K562 (cell line): ENCODE measurements at regions not wholly inside any gene's neighbourhood (a gene's known extent, or its start where the extent isn't known, plus 50 kb on each side); places are given as distances from the start of the nearest gene placed in this dataset.

Experiments used
- ATAC-seq: fragments of 200-7000 bp; cut with Tn5 transposase; 3 replicates; pipeline ENCODE4 v1.9.1; 2020; ENCODE audit warnings: moderate library complexity
- BruUV-seq: library from RNA; stranded (reverse); fragments of 400-500 nt; replicated peaks from 2 replicates; lab custom pipeline; 2021; lab: Mats Ljungman, UMichigan
- CTCF ChIA-PET: fragments of 300-600 bp; formaldehyde crosslinking; extraction: SDS; loops from one replicate; lab custom pipeline; 2021; ENCODE audit warnings: low intra/inter-chr PET ratio; lab: Yijun Ruan, JAX
- POLR2A ChIA-PET: fragments of 300-600, 350-650 bp; sonication (Branson Sonifier 250); formaldehyde crosslinking; extraction: SDS; loops from one replicate; lab custom pipeline; 2021; ENCODE audit warnings: antibody characterized with exemption, inconsistent platforms; lab: Yijun Ruan, JAX
- DNase-seq, 4 experiments: peaks; one replicate each; pipeline versions ENCODE4 v3.0.0 to v3.0.0-alpha.2; 2011 to 2018; ENCODE audit warnings: low spot score in 3 of 4, mixed read lengths in 3 of 4; ENCODE audit errors: extremely low read depth in 1 of 4
- FAIRE-seq: peaks from 2 replicates; lab custom pipeline; 2011; peaks lifted over from hg19 to GRCh38; lab: Jason Lieb, UNC
- H2AFZ ChIP-seq: 2 replicates; pipeline ENCODE4 v1.6.0; 2011; ENCODE audit warnings: low read depth, low read length, control low read depth, inconsistent platforms
- H3K27ac ChIP-seq: fragments of 200-600 bp; 3 replicates; pipeline ENCODE4 v1.8.0; 2011; ENCODE audit warnings: low read depth, mild to moderate bottlenecking, control low read depth, inconsistent platforms, low read length, moderate library complexity, mixed read lengths; ENCODE audit errors: extremely low read depth
- H3K27me3 ChIP-seq, 2 experiments: fragments of 300-600 bp in 1 of 2; 2 replicates in 1 of 2; 3 replicates in 1 of 2; pipeline versions ENCODE4 v1.6.0 to v1.8.0; 2011; ENCODE audit warnings: inconsistent platforms in 2 of 2, low read length in 2 of 2, mild to moderate bottlenecking in 1 of 2, mixed read lengths in 1 of 2, moderate library complexity in 1 of 2; ENCODE audit not compliant: control insufficient read depth in 2 of 2, insufficient read depth in 2 of 2
- H3K36me3 ChIP-seq: fragments of 300-600 bp; 3 replicates; pipeline ENCODE4 v1.8.0; 2011; ENCODE audit warnings: mild to moderate bottlenecking, low read length, inconsistent platforms; ENCODE audit not compliant: control insufficient read depth, insufficient read depth
- H3K4me1 ChIP-seq, 2 experiments: fragments of 200-600 bp in 1 of 2; replicated peaks in 1 of 2; 2 replicates in 1 of 2; 3 replicates in 1 of 2; pipeline versions ENCODE4 v1.5.1 to v1.8.0; 2011; ENCODE audit warnings: inconsistent platforms in 2 of 2, low read length in 2 of 2, mild to moderate bottlenecking in 1 of 2, mixed read lengths in 1 of 2, moderate library complexity in 1 of 2; ENCODE audit not compliant: control insufficient read depth in 2 of 2, insufficient read depth in 2 of 2
- H3K4me2 ChIP-seq: 2 replicates; pipeline ENCODE4 v1.6.1; 2011; ENCODE audit warnings: low read length, control low read depth, inconsistent platforms, mixed read lengths; ENCODE audit not compliant: insufficient read depth
- H3K4me3 ChIP-seq: fragments of 200-600 bp; sonication (generic), shearing (Covaris generic); 2 replicates; pipeline ENCODE4 v1.5.1; 2016; ENCODE audit warnings: control low read depth, inconsistent platforms
- H3K79me2 ChIP-seq: fragments of 200-600 bp; 3 replicates; pipeline ENCODE4 v1.8.0; 2011; ENCODE audit warnings: low read length, inconsistent platforms; ENCODE audit not compliant: control insufficient read depth, insufficient read depth
- H3K9ac ChIP-seq, 2 experiments: 2 replicates each; pipeline versions ENCODE4 v1.6.0 to v1.6.1; 2011; ENCODE audit warnings: low read depth in 2 of 2, low read length in 2 of 2, control low read depth in 1 of 2, inconsistent platforms in 1 of 2, mild to moderate bottlenecking in 1 of 2, mixed read lengths in 1 of 2; ENCODE audit not compliant: insufficient read depth in 1 of 2
- H3K9me1 ChIP-seq: one replicate; pipeline ENCODE4 v1.6.0; 2011; ENCODE audit warnings: inconsistent platforms, mild to moderate bottlenecking, low read length, moderate library complexity; ENCODE audit not compliant: control insufficient read depth, insufficient read depth
- H3K9me3 ChIP-seq: replicated peaks from 2 replicates; pipeline ENCODE4 v1.5.1; 2011; ENCODE audit warnings: low read depth, low read length, inconsistent platforms; ENCODE audit not compliant: control insufficient read depth, insufficient read depth
- H4K20me1 ChIP-seq: replicated peaks from 2 replicates; pipeline ENCODE4 v1.6.1; 2011; ENCODE audit warnings: low read length, inconsistent platforms, mixed read lengths; ENCODE audit not compliant: control insufficient read depth, insufficient read depth
- ASH1L ChIP-seq: fragments of 450-650 bp; IDR thresholded peaks from 2 replicates; pipeline ENCODE4 v1.6.1; 2018; ENCODE audit warnings: borderline replicate concordance, mild to moderate bottlenecking, low read depth; ENCODE audit not compliant: partially characterized antibody
- BCOR ChIP-seq: fragments of 450-650 bp; IDR thresholded peaks from 2 replicates; pipeline ENCODE4 v1.6.1; 2016
- CBFA2T2 ChIP-seq: fragments of 450-650 bp; conservative IDR thresholded peaks from 2 replicates; pipeline ENCODE4 v1.6.1; 2017; ENCODE audit warnings: mild to moderate bottlenecking
- ETV1 ChIP-seq: fragments of 450-650 bp; conservative IDR thresholded peaks from 2 replicates; pipeline ENCODE4 v1.6.1; 2016; ENCODE audit warnings: missing genetic modification characterization, control low read depth, low read depth, missing compliant biosample characterization
- MYC ChIP-seq, 2 experiments: fragments of 250-450 bp in 1 of 2; sonication (Bioruptor Pico) in 1 of 2; IDR thresholded peaks; 2 replicates each; pipeline versions ENCODE4 v1.5.1 to v1.6.1; 2012 to 2021; ENCODE audit warnings: low read depth in 2 of 2, borderline replicate concordance in 1 of 2, improper control_type of control experiment in 1 of 2, low read length in 1 of 2, mild to moderate bottlenecking in 1 of 2, moderate library complexity in 1 of 2
- NRF1 ChIP-seq, 2 experiments: fragments of 450-650 bp; IDR thresholded peaks in 1 of 2; conservative IDR thresholded peaks in 1 of 2; 2 replicates each; pipeline ENCODE4 v1.6.1; 2014; ENCODE audit warnings: mild to moderate bottlenecking in 2 of 2
- RAD51 ChIP-seq: fragments of 450-650 bp; IDR thresholded peaks from 2 replicates; pipeline ENCODE4 v1.7.1; 2016; ENCODE audit warnings: low read depth, mild to moderate bottlenecking, borderline replicate concordance
- TEAD4 ChIP-seq, 2 experiments: sonication (generic) in 1 of 2; formaldehyde crosslinking in 1 of 2; IDR thresholded peaks; 2 replicates each; pipeline versions ENCODE4 v1.6.1 to v1.8.0; 2012 to 2022; ENCODE audit warnings: borderline replicate concordance in 1 of 2, inconsistent platforms in 1 of 2, low read length in 1 of 2, mild to moderate bottlenecking in 1 of 2, missing genetic modification reagents in 1 of 2
- U2AF2 ChIP-seq: fragments of 200-400 bp; formaldehyde crosslinking; optimal IDR thresholded peaks from 2 replicates; pipeline ENCODE3; 2017; ENCODE audit warnings: low read depth, mild to moderate bottlenecking, low read length
- ZNF143 ChIP-seq: sonication (generic); formaldehyde crosslinking; IDR thresholded peaks from 2 replicates; pipeline ENCODE4 v1.9.0; 2022; ENCODE audit warnings: mild to moderate bottlenecking, missing genetic modification reagents
- ZNF444 ChIP-seq: fragments of 250-450 bp; sonication (Bioruptor Pico); IDR thresholded peaks from 2 replicates; pipeline ENCODE4 v1.4.0; 2020; ENCODE audit warnings: mild to moderate bottlenecking, moderate library complexity
- WGBS: fragments of 100-300 bp; shearing (Covaris generic); methylation state at CpG from one replicate; pipeline ENCODE4 v1.1.6; 2016; ENCODE audit warnings: low coverage, mixed read lengths; ENCODE audit not compliant: insufficient coverage; ENCODE audit errors: missing lambda C conversion rate; 5-methylcytosine and 5-hydroxymethylcytosine counted together
- in situ Hi-C: fragments of 300-500 bp; cut with MboI; formaldehyde crosslinking; loops from 4 replicates; pipeline ENCODE4 v1.15.0; 2018; ENCODE audit warnings: inconsistent platforms, mixed read lengths
- intact Hi-C: fragments of 100-400 bp; cut with micrococcal nuclease; formaldehyde crosslinking; loops from 2 replicates; pipeline ENCODE4 v1.14.2; 2022
- TF ChIP-seq, protein P1 (sequence below): fragments of 250-450 bp; sonication (Bioruptor Pico); IDR thresholded peaks from 2 replicates; pipeline ENCODE4 v1.4.0; 2020; ENCODE audit warnings: mild to moderate bottlenecking
- TF ChIP-seq, protein P2 (sequence below): fragments of 450-650 bp; formaldehyde crosslinking; IDR thresholded peaks from 2 replicates; pipeline ENCODE4 v1.4.0; 2020; ENCODE audit warnings: mild to moderate bottlenecking, mixed read lengths
- TF ChIP-seq, protein P3 (sequence below): sonication (generic); formaldehyde crosslinking; IDR thresholded peaks from 2 replicates; pipeline ENCODE4 v1.9.0; 2022; ENCODE audit warnings: mild to moderate bottlenecking, missing genetic modification reagents

DNA sequence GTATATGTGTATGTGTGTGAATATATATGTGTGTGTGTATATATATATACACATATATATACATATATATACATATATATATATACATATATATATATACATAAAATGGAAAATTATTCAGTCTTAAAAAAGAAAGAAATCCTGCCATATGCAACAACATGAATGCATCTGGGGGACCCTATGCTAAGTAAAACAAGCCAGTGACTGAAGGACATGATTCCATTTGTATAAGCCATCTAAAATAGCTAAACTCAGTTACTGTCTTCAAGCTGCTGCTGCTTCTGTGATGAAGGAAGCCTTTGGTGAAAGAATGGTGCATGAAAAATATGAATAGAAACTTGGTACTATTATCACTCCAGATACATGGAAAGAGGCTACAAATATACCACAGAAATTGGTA lies 118.6 kb downstream of the ATXN7L3B start (continued):
- TF ChIP-seq, protein P1, sequence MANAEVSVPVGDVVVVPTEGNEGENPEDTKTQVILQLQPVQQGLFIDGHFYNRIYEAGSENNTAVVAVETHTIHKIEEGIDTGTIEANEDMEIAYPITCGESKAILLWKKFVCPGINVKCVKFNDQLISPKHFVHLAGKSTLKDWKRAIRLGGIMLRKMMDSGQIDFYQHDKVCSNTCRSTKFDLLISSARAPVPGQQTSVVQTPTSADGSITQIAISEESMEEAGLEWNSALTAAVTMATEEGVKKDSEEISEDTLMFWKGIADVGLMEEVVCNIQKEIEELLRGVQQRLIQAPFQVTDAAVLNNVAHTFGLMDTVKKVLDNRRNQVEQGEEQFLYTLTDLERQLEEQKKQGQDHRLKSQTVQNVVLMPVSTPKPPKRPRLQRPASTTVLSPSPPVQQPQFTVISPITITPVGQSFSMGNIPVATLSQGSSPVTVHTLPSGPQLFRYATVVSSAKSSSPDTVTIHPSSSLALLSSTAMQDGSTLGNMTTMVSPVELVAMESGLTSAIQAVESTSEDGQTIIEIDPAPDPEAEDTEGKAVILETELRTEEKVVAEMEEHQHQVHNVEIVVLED (CRISPR knock-in tag), result no peak
- TF ChIP-seq ZNF444 (CRISPR knock-in tag), result no peak
- no peak for TF ChIP-seq TEAD4 (IDR thresholded peaks at IDR 0.05; ENCODE audit: low read length)
- no peak for TF ChIP-seq TEAD4 (CRISPR knock-in tag; IDR thresholded peaks at IDR 0.05; ENCODE audit: borderline replicate concordance)
- TF ChIP-seq BCOR, result no peak
- no peak for TF ChIP-seq U2AF2
- TF ChIP-seq NRF1 (conservative IDR thresholded peaks at IDR 0.05 in 1 of 2, IDR thresholded peaks at IDR 0.05 in 1 of 2), result no peak

DNA sequence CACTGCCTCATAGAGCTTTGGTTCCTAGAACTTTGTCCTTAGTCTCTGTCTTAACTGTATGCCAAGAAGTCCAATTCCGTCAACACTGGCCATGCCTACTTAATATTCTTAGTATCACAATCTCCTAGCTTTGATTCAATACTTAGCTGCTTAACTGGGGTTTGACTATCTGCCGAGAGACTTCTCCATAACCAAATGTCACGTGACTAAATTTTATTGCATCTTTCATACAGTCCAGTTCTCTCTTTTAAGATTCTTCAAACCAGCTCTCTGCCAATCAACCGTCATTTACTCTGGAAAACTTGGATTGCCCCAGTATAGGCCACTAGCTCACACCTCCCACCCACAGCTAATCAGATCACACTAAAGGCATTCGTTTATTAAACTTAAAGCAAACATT lies 122.8 kb downstream of the ATXN7L3B start:
- no peak for ATAC-seq
- 2% methylated on average over 4 of the region's 5 CpGs for WGBS
- BruUV-seq, result no TSS peak
- CTCF ChIA-PET, result no interaction called here
- no peak overlapping the region for H2AFZ ChIP-seq
- H3K9me1 ChIP-seq, result no peaks in the 10 kb centered on the region
- no peaks in the 10 kb centered on the region; the same call in 1 of the 2 replicates for H3K9me3 ChIP-seq
- TF ChIP-seq, protein P2, sequence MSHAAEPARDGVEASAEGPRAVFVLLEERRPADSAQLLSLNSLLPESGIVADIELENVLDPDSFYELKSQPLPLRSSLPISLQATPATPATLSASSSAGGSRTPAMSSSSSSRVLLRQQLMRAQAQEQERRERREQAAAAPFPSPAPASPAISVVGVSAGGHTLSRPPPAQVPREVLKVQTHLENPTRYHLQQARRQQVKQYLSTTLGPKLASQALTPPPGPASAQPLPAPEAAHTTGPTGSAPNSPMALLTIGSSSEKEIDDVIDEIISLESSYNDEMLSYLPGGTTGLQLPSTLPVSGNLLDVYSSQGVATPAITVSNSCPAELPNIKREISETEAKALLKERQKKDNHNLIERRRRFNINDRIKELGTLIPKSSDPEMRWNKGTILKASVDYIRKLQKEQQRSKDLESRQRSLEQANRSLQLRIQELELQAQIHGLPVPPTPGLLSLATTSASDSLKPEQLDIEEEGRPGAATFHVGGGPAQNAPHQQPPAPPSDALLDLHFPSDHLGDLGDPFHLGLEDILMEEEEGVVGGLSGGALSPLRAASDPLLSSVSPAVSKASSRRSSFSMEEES (CRISPR knock-in tag), result peak; percentile 92
- TF ChIP-seq ZNF143 (CRISPR knock-in tag), result no peak
- TF ChIP-seq, protein P3, sequence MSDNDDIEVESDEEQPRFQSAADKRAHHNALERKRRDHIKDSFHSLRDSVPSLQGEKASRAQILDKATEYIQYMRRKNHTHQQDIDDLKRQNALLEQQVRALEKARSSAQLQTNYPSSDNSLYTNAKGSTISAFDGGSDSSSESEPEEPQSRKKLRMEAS (CRISPR knock-in tag), result no peak
- TF ChIP-seq ETV1 (tag), result no peak
- TF ChIP-seq CBFA2T2, result peak; percentile 26
- TF ChIP-seq ASH1L, result no peak
- TF ChIP-seq MYC (IDR thresholded peaks at IDR 0.05; ENCODE audit: low read depth, low read length), result no peak
- no peak for TF ChIP-seq MYC (CRISPR knock-in tag; IDR thresholded peaks at IDR 0.05; ENCODE audit: borderline replicate concordance, low read depth)
- peak; percentile 37; the same call in 1 of the 2 replicates for TF ChIP-seq RAD51
- no peaks in the 10 kb centered on the region for H3K36me3 ChIP-seq
- POLR2A ChIA-PET, result no interaction called here
- H3K9ac ChIP-seq, result no peak overlapping the region
- no peak overlapping the region for H3K4me3 ChIP-seq
- intact Hi-C loops, result no loop called here
- no peaks in the 10 kb centered on the region for H3K27me3 ChIP-seq
- no peak for DNase-seq
- no peak for FAIRE-seq
- H3K79me2 ChIP-seq, result no peaks in the 10 kb centered on the region
- no peaks in the 10 kb centered on the region for H3K4me1 ChIP-seq
- H4K20me1 ChIP-seq, result no peaks in the 10 kb centered on the region
- no peak overlapping the region for H3K27ac ChIP-seq
- H3K4me2 ChIP-seq, result no peak overlapping the region
- in situ Hi-C loops, result no loop called here
